HEK293 (cell line): ENCODE measurements at regions not wholly inside any gene's neighbourhood (a gene's known extent, or its start where the extent isn't known, plus 50 kb on each side); places are given as distances from the start of the nearest gene placed in this dataset.

Experiments used
- CTCF ChIA-PET: fragments of 350-600 bp; formaldehyde crosslinking; extraction: SDS; loops from one replicate; lab custom pipeline; 2021; ENCODE audit warnings: antibody characterized with exemption; lab: Yijun Ruan, JAX
- POLR2A ChIA-PET: fragments of 300-600 bp; formaldehyde crosslinking; extraction: SDS; loops from one replicate; lab custom pipeline; 2020; ENCODE audit warnings: antibody characterized with exemption, inconsistent platforms; lab: Yijun Ruan, JAX
- H3K27ac ChIP-seq: fragments of 200-500 bp; sonication (Bioruptor generic); 2 replicates; pipeline ENCODE4 v1.5.1; 2014; ENCODE audit warnings: low read depth, low read length, control low read depth, inconsistent platforms; ENCODE audit errors: extremely low read depth
- H3K36me3 ChIP-seq, 2 experiments: fragments of 200-500 bp in 1 of 2; sonication (Bioruptor generic) in 1 of 2; 1 replicate in 1 of 2; 2 replicates in 1 of 2; pipeline ENCODE4 v1.5.1; 2014 to 2017; ENCODE audit warnings: inconsistent platforms in 2 of 2, low read length in 2 of 2; ENCODE audit not compliant: control insufficient read depth in 2 of 2, insufficient read depth in 1 of 2
- H3K4me1 ChIP-seq: fragments of 200-500 bp; sonication (Bioruptor generic); 2 replicates; pipeline ENCODE4 v1.5.1; 2014; ENCODE audit warnings: mild to moderate bottlenecking, low read length, inconsistent platforms; ENCODE audit not compliant: control insufficient read depth, insufficient read depth
- H3K4me3 ChIP-seq: 2 replicates; pipeline ENCODE4 v1.5.1; 2011; ENCODE audit warnings: low read depth, mild to moderate bottlenecking, control low read depth, low read length, moderate library complexity
- H3K9me3 ChIP-seq: fragments of 200-500 bp; sonication (Bioruptor generic); 2 replicates; pipeline ENCODE4 v1.5.1; 2014; ENCODE audit warnings: low read depth, low read length, inconsistent platforms; ENCODE audit not compliant: control insufficient read depth, insufficient read depth
- CTCF ChIP-seq: fragments of 450-650 bp; formaldehyde crosslinking; IDR thresholded peaks from 2 replicates; pipeline ENCODE4 v1.5.1; 2016; ENCODE audit warnings: missing biosample characterization, missing genetic modification characterization
- REPIN1 ChIP-seq: fragments of 450-650 bp; formaldehyde crosslinking; IDR thresholded peaks from 2 replicates; pipeline ENCODE4 v1.5.1; 2017; ENCODE audit warnings: missing biosample characterization, missing genetic modification characterization, low read depth
- REST ChIP-seq: fragments of 450-650 bp; formaldehyde crosslinking; IDR thresholded peaks from 2 replicates; pipeline ENCODE4 v1.5.1; 2016; ENCODE audit warnings: missing biosample characterization, missing genetic modification characterization
- ZBTB1 ChIP-seq: fragments of 450-650 bp; formaldehyde crosslinking; IDR thresholded peaks from 2 replicates; pipeline ENCODE4 v1.5.1; 2016; ENCODE audit warnings: missing biosample characterization, missing genetic modification characterization
- ZBTB10 ChIP-seq: fragments of 450-650 bp; formaldehyde crosslinking; IDR thresholded peaks from 2 replicates; pipeline ENCODE4 v1.5.1; 2016; ENCODE audit warnings: missing biosample characterization, missing genetic modification characterization
- ZFP37 ChIP-seq: fragments of 450-650 bp; formaldehyde crosslinking; IDR thresholded peaks from 2 replicates; pipeline ENCODE4 v1.5.1; 2016; ENCODE audit warnings: missing biosample characterization, missing genetic modification characterization
- ZNF146 ChIP-seq: fragments of 450-650 bp; formaldehyde crosslinking; IDR thresholded peaks from 2 replicates; pipeline ENCODE4 v1.5.1; 2016; ENCODE audit warnings: missing biosample characterization, missing genetic modification characterization
- ZNF155 ChIP-seq: fragments of 450-650 bp; formaldehyde crosslinking; IDR thresholded peaks from 2 replicates; pipeline ENCODE4 v1.5.1; 2016; ENCODE audit warnings: missing biosample characterization, missing genetic modification characterization
- ZNF202 ChIP-seq: fragments of 450-650 bp; formaldehyde crosslinking; IDR thresholded peaks from 2 replicates; pipeline ENCODE4 v1.5.1; 2016; ENCODE audit warnings: missing biosample characterization, missing genetic modification characterization, borderline replicate concordance
- ZNF23 ChIP-seq: fragments of 450-650 bp; formaldehyde crosslinking; IDR thresholded peaks from 2 replicates; pipeline ENCODE4 v1.5.1; 2016; ENCODE audit warnings: missing biosample characterization, missing genetic modification characterization, borderline replicate concordance
- ZNF248 ChIP-seq: fragments of 450-650 bp; formaldehyde crosslinking; IDR thresholded peaks from 2 replicates; pipeline ENCODE4 v1.5.1; 2017; ENCODE audit warnings: missing biosample characterization, missing genetic modification characterization
- ZNF266 ChIP-seq: fragments of 450-650 bp; formaldehyde crosslinking; IDR thresholded peaks from 2 replicates; pipeline ENCODE4 v1.5.1; 2016; ENCODE audit warnings: missing biosample characterization, missing genetic modification characterization, low read depth
- ZNF391 ChIP-seq: fragments of 450-650 bp; formaldehyde crosslinking; IDR thresholded peaks from 2 replicates; pipeline ENCODE4 v1.5.1; 2016; ENCODE audit warnings: low read depth, missing biosample characterization, missing genetic modification characterization, borderline replicate concordance
- ZNF394 ChIP-seq: fragments of 450-650 bp; formaldehyde crosslinking; IDR thresholded peaks from 2 replicates; pipeline ENCODE4 v1.5.1; 2016; ENCODE audit warnings: missing biosample characterization, missing genetic modification characterization, mild to moderate bottlenecking, moderate library complexity, borderline replicate concordance
- ZNF510 ChIP-seq: fragments of 450-650 bp; formaldehyde crosslinking; IDR thresholded peaks from 2 replicates; pipeline ENCODE4 v1.5.1; 2018; ENCODE audit warnings: mild to moderate bottlenecking, missing genetic modification characterization, missing biosample characterization; ENCODE audit not compliant: insufficient replicate concordance
- ZNF529 ChIP-seq: fragments of 450-650 bp; formaldehyde crosslinking; IDR thresholded peaks from 2 replicates; pipeline ENCODE4 v1.5.1; 2017; ENCODE audit warnings: missing genetic modification characterization, missing biosample characterization; ENCODE audit not compliant: insufficient replicate concordance
- ZNF544 ChIP-seq: fragments of 450-650 bp; formaldehyde crosslinking; IDR thresholded peaks from 2 replicates; pipeline ENCODE4 v1.5.0; 2017; ENCODE audit warnings: missing biosample characterization, missing genetic modification characterization
- ZNF610 ChIP-seq: fragments of 450-650 bp; formaldehyde crosslinking; IDR thresholded peaks from 2 replicates; pipeline ENCODE4 v1.5.1; 2016; ENCODE audit warnings: missing biosample characterization, missing genetic modification characterization, borderline replicate concordance
- ZNF785 ChIP-seq: fragments of 450-650 bp; formaldehyde crosslinking; IDR thresholded peaks from 2 replicates; pipeline ENCODE4 v1.5.1; 2016; ENCODE audit warnings: missing biosample characterization, missing genetic modification characterization
- ZNF843 ChIP-seq: fragments of 450-650 bp; formaldehyde crosslinking; IDR thresholded peaks from 2 replicates; pipeline ENCODE4 v1.5.1; 2016; ENCODE audit warnings: missing biosample characterization, missing genetic modification characterization
- ZSCAN18 ChIP-seq: fragments of 450-650 bp; formaldehyde crosslinking; IDR thresholded peaks from 2 replicates; pipeline ENCODE4 v1.5.1; 2016; ENCODE audit warnings: missing biosample characterization, missing genetic modification characterization
- ZSCAN30 ChIP-seq: fragments of 450-650 bp; IDR thresholded peaks from 2 replicates; pipeline ENCODE4 v1.5.1; 2018; ENCODE audit warnings: missing biosample characterization, mild to moderate bottlenecking, missing genetic modification characterization, moderate library complexity
- ZSCAN5A ChIP-seq: fragments of 450-650 bp; formaldehyde crosslinking; IDR thresholded peaks from 2 replicates; pipeline ENCODE4 v1.5.1; 2016; ENCODE audit warnings: missing biosample characterization, missing genetic modification characterization
- TF ChIP-seq, protein P1 (sequence below): fragments of 450-650 bp; formaldehyde crosslinking; IDR thresholded peaks from 2 replicates; pipeline ENCODE4 v1.5.1; 2016; ENCODE audit warnings: missing biosample characterization, missing genetic modification characterization

DNA sequence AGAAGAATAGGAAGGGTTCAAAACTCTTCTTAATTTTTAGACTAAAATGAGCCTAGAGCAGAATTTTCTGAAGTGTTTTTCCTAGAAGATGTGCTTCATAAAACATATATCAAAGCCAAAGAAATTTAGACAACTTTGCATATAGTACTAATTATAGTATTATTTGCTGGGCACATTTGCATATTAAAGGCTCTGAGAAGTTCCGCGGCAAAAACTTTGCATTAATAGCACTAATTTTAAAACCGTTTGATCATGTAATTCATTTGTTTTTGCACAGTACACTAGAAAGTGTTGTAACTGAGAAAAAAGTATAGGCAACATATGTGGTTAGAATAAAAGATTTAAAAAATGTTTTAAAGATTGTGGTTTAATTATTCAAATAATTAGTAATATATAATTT, 412.0 kb upstream of the NR2F2 start (continued):
- TF ChIP-seq ZSCAN5A (tag by site-specific recombination), result no peak
- TF ChIP-seq ZNF155, result no peak
- TF ChIP-seq ZBTB10 (tag by site-specific recombination), result no peak
- no peak for TF ChIP-seq CTCF
- TF ChIP-seq REPIN1 (tag by site-specific recombination), result no peak
- no peak for TF ChIP-seq ZNF529

DNA sequence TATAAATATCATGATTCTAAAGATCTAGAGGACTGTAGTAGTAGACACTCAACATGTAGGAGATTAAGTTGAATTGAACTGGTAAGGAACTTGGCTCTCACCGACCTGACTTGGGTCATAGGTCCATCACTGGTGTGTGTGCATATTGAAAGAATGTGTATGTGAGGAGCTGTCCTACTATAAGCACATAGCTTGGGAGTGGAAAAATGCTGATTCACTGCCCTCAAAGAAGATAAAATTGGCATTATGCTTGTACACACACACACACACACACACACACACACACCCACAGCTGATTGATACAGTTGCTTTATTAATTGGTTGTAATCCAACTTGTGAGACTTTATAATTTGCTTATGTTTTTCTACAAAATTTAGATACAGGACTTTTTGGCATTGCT, 411.0 kb upstream of the NR2F2 start:
- ChIA-PET POLR2A (no interaction called here), CTCF (interaction anchor here (0.6 kb wide), 1 partner anchor 294 kb away, joined by 3 read pairs; no protein-coding TSS in a partner anchor)
- Histone ChIP-seq H3K4me3 (no peak overlapping the region), H3K36me3 (no peaks in the 10 kb centered on the region), H3K27ac (no peak overlapping the region), H3K4me1 (peaks cover 4% of the 10 kb centered on the region; the same call in 1 of the 2 replicates), H3K9me3 (no peaks in the 10 kb centered on the region)
- TF ChIP-seq ZNF248 (tag by site-specific recombination), result no peak
- TF ChIP-seq, protein P1, sequence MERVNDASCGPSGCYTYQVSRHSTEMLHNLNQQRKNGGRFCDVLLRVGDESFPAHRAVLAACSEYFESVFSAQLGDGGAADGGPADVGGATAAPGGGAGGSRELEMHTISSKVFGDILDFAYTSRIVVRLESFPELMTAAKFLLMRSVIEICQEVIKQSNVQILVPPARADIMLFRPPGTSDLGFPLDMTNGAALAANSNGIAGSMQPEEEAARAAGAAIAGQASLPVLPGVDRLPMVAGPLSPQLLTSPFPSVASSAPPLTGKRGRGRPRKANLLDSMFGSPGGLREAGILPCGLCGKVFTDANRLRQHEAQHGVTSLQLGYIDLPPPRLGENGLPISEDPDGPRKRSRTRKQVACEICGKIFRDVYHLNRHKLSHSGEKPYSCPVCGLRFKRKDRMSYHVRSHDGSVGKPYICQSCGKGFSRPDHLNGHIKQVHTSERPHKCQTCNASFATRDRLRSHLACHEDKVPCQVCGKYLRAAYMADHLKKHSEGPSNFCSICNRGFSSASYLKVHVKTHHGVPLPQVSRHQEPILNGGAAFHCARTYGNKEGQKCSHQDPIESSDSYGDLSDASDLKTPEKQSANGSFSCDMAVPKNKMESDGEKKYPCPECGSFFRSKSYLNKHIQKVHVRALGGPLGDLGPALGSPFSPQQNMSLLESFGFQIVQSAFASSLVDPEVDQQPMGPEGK (tag by site-specific recombination), result no peak
- TF ChIP-seq ZNF544 (tag by site-specific recombination), result no peak
- TF ChIP-seq ZSCAN18 (tag by site-specific recombination), result no peak
- no peak for TF ChIP-seq REST (tag by site-specific recombination)
- TF ChIP-seq ZNF785, result no peak
- no peak for TF ChIP-seq ZNF266
- TF ChIP-seq ZNF843 (tag by site-specific recombination), result no peak
- no peak for TF ChIP-seq ZNF146 (tag by site-specific recombination)
- TF ChIP-seq ZNF202, result no peak
- no peak for TF ChIP-seq ZNF391 (tag by site-specific recombination)
- no peak for TF ChIP-seq ZNF610 (tag by site-specific recombination)
- no peak for TF ChIP-seq ZNF394 (tag by site-specific recombination)
- TF ChIP-seq ZSCAN30 (tag by site-specific recombination), result no peak
- no peak for TF ChIP-seq ZBTB1 (tag by site-specific recombination)
- TF ChIP-seq ZFP37 (tag by site-specific recombination), result no peak
- TF ChIP-seq ZNF23 (tag by site-specific recombination), result no peak
- TF ChIP-seq ZNF510 (tag by site-specific recombination), result no peak
